ENCODE measurements at regions not wholly inside any gene's neighbourhood (a gene's known extent, or its start where the extent isn't known, plus 50 kb on each side); places are given as distances from the start of the nearest gene placed in this dataset.

GRCh38 chr2:204445149-204445548 is 100.1 kb upstream of the PARD3B start:
- Histone ChIP-seq H3K36me3 (no peaks in the 10 kb centered on the region), H3K4me1 (no peaks in the 10 kb centered on the region), H3K27me3 (no peaks in the 10 kb centered on the region), H3K4me3 (no peak overlapping the region), H3K9me3 (replicated peaks) (peaks cover 9% of the 10 kb centered on the region; the same call in 1 of the 2 replicates), H3K27ac (no peak overlapping the region)
- no peak for DNase-seq

- H3K9me3 ChIP-seq (replicated peaks), result peaks cover 7% of the 10 kb centered on the region; the same call in 1 of the 2 replicates
- DNase-seq, result no peak
- no peak overlapping the region for H3K27ac ChIP-seq
- H3K4me1 ChIP-seq, result peaks cover 7% of the 10 kb centered on the region
- no peaks in the 10 kb centered on the region for H3K27me3 ChIP-seq
- H3K4me3 ChIP-seq, result no peak overlapping the region
- H3K36me3 ChIP-seq, result no peaks in the 10 kb centered on the region
Measured at GRCh38 chr2:204447722-204448121, 97.6 kb upstream of the PARD3B start.

- no peak for DNase-seq
- H3K4me3 ChIP-seq, result no peak overlapping the region
- H3K9me3 ChIP-seq (replicated peaks), result peaks cover 4% of the 10 kb centered on the region; the same call in 1 of the 2 replicates
Measured at GRCh38 chr2:204449977-204450376, 95.3 kb upstream of the PARD3B start.

DNA sequence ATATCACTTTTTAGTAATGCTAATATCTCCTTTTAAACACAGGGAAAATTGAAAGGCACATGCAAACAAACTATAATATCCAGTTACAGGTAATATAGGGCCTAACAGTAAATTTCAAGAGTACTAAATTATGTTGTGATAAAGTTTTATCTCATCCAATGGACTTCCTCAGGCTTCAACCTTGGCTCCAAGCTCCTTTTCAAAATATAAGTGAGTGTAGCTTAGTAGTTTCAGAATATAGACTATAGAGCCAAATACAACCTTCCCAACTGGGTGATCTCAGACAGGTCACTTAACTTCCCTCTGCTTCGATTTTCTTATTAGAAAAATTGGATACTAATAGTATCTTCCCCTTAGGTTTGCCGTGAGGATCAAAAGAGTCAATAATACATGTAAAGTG is 93.5 kb upstream of the PARD3B start:
- Histone ChIP-seq H3K4me1 (peaks cover 19% of the 10 kb centered on the region), H3K27ac (no peak overlapping the region), H3K27me3 (no peaks in the 10 kb centered on the region), H3K36me3 (no peaks in the 10 kb centered on the region), H3K9me3 (replicated peaks) (no peaks in the 10 kb centered on the region), H3K4me3 (no peak overlapping the region)
- no peak for DNase-seq

More at GRCh38 chr2:204449977-204450376, 95.3 kb upstream of the PARD3B start:
- no peak overlapping the region for H3K27ac ChIP-seq
- no peaks in the 10 kb centered on the region for H3K27me3 ChIP-seq
- H3K36me3 ChIP-seq, result no peaks in the 10 kb centered on the region
- peaks cover 19% of the 10 kb centered on the region for H3K4me1 ChIP-seq

DNA sequence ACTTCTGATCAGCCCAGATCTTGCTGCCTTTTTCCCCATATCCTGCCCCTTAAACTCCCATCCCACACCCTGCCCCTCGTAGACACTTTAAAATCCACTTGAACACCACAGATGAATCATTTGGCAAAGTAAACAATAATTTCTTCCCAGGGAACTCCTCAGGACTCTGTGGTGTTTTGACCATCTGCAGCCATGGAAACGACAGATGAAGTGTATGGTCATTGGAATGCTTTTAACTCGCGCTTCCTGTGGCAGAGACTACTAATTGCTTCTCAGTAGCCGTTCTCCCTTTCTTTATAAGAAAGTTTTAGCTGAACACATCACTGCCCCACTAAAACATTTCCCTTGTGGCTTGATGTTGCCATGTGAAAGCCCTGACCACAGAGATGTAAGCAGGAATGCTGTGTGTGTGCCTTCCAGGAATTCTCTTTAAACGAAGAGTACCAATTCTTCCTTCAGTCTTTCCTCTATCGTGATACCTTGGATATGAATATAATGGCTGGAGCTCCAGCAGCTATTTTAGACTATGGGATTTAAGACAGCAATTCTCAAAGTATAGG is 92.7 kb upstream of the PARD3B start:
- peaks cover 19% of the 10 kb centered on the region for H3K4me1 ChIP-seq
- H3K27me3 ChIP-seq, result no peaks in the 10 kb centered on the region
- H3K4me3 ChIP-seq, result peak overlapping the region; percentile 4; the same call in 1 of the 2 replicates
- DNase-seq, result peak; percentile 66
- H3K36me3 ChIP-seq, result no peaks in the 10 kb centered on the region
- no peaks in the 10 kb centered on the region for H3K9me3 ChIP-seq (replicated peaks)
- H3K27ac ChIP-seq, result peak overlapping the region; percentile 29; the same call in 1 of the 2 replicates

GRCh38 chr2:204453730-204454167 is 91.5 kb upstream of the PARD3B start:
- Histone ChIP-seq H3K9me3 (replicated peaks) (no peaks in the 10 kb centered on the region), H3K4me1 (peaks cover 19% of the 10 kb centered on the region), H3K4me3 (peak overlapping the region; percentile 35), H3K36me3 (no peaks in the 10 kb centered on the region), H3K27ac (peak overlapping the region; percentile 31; the same call in 1 of the 2 replicates), H3K27me3 (no peaks in the 10 kb centered on the region)
- DNase-seq, result peak; percentile 69 to 74

DNA sequence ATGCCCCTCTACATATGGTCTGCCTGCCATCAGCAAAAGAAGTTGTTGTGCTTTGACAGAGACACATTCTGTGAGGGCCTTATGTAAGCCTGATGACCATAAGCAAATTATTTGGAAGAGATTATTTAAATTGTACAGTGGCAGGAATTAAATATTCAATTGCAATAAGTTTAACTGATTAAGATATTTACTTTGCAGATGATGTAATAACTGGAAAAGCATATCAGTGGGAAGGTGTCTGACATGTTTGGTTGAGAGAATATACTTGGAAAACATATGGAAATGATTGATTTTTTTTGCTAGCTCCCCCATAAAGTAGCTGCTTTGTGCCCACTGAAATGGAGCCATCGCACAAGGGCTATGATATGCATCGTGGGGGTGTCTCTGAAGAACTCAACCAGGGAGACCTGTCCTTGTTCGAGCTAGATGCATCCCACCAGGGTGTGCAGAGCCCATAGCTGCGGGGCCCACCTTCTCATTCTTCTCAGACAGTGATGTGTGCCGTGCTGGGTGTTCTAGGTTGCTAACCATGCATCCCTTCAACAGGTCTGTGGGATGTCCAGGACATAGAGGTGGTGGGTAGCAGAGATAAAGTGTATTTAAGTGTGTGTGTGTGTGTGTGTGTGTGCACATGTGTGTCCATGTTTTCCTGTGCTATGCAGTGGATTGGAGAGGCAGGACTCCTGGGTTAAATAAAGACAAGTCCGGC is 90.4 kb upstream of the PARD3B start:
- Histone ChIP-seq H3K27ac (no peak overlapping the region; the same call in 1 of the 2 replicates), H3K4me1 (peaks cover 19% of the 10 kb centered on the region)

DNA sequence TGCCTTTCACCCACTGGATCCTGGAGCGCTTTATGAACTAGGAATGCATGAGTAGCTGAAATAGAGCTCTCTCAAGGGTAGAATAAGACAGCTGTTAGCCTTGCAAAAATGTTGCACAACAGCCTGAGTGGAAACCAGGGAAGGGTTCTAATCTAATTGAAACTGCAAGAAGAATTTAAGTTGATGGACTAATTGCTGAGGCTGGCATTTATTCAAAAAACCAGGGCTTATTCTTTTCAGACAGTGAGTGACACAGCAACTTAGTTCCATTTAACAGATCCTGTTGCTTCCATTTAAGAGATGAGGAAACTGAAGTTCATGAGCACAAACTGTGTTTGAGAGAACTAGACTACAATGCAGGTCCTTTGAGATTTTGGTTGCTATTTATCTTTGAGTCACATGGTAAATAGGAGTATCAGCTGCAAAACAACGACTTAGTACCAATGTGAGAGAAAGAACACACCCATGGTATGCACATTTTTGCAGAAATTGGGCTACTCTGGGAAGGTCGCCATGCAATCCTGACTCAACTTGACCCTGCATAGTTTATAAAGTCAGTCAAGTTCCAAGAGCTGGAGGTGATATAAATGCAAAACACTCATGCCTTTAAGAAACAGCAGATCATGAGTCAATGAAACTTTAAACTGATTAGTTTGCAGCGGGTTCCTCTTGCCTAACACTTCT is 76.4 kb upstream of the PARD3B start:
- H3K9me3 ChIP-seq (replicated peaks), result no peaks in the 10 kb centered on the region; the same call in 1 of the 2 replicates
- no peak overlapping the region for H3K4me3 ChIP-seq
- H3K4me1 ChIP-seq, result no peaks in the 10 kb centered on the region
- no peaks in the 10 kb centered on the region for H3K36me3 ChIP-seq
- H3K27me3 ChIP-seq, result no peaks in the 10 kb centered on the region
- no peak for DNase-seq
- no peak overlapping the region for H3K27ac ChIP-seq

More for the DNA sequence above, 90.4 kb upstream of the PARD3B start:
- Histone ChIP-seq H3K4me3 (no peak overlapping the region), H3K36me3 (no peaks in the 10 kb centered on the region), H3K27me3 (no peaks in the 10 kb centered on the region), H3K9me3 (replicated peaks) (no peaks in the 10 kb centered on the region)
- DNase-seq, result no peak

DNA sequence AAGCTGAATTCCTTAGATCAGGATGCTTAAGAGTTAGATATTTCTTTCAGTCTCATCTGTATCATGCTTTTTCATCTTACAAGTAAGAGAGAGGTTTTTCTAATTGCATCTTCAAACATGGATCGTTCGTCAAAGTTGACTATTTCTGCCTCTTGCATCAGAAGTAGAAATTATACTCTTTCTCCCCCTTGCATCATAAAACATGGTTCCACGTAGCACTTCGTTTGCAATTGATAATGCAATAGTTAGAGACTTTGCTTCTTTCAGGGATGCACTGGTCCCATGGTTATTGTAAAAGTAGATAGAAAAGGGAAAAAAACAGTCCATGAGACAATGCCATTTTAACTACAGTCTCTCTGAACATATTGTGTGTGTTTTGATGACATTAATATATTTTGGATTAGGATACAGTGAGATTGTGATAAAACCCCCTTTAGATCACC is 75.1 kb upstream of the PARD3B start:
- no peaks in the 10 kb centered on the region for H3K4me1 ChIP-seq
- no peaks in the 10 kb centered on the region; the same call in 1 of the 2 replicates for H3K9me3 ChIP-seq (replicated peaks)
- no peak overlapping the region for H3K4me3 ChIP-seq
- DNase-seq, result no peak
- no peaks in the 10 kb centered on the region for H3K36me3 ChIP-seq
- H3K27me3 ChIP-seq, result no peaks in the 10 kb centered on the region
- H3K27ac ChIP-seq, result no peak overlapping the region

GRCh38 chr2:204470621-204471196 is 74.6 kb upstream of the PARD3B start:
- no peaks in the 10 kb centered on the region for H3K36me3 ChIP-seq
- no peak overlapping the region for H3K27ac ChIP-seq
- H3K27me3 ChIP-seq, result no peaks in the 10 kb centered on the region

DNA sequence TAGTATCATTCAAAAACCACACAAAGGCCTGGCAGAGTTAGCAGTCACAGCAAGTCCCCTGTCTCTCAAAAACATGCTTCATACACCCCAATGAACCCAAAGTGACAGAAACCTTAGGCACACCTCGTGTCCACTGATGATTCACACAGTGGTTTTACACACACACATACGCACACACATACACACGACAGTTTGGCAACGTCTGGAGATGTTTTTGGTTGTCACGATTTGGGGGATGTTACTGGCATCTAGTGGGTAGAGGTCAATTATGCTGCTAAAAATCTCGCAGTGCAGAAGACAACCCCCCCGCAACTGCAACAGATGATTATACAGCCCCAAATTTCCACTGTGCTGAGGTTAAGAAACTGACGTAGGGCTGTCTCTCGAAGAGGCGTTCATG is 72.9 kb upstream of the PARD3B start:
- Histone ChIP-seq H3K9me3 (replicated peaks) (no peaks in the 10 kb centered on the region), H3K27me3 (no peaks in the 10 kb centered on the region), H3K4me3 (no peak overlapping the region), H3K36me3 (no peaks in the 10 kb centered on the region), H3K27ac (no peak overlapping the region), H3K4me1 (no peaks in the 10 kb centered on the region)
- DNase-seq, result no peak

More at GRCh38 chr2:204470621-204471196, 74.6 kb upstream of the PARD3B start:
- Histone ChIP-seq H3K9me3 (replicated peaks) (no peaks in the 10 kb centered on the region), H3K4me1 (no peaks in the 10 kb centered on the region), H3K4me3 (no peak overlapping the region)
- DNase-seq, result no peak

DNA sequence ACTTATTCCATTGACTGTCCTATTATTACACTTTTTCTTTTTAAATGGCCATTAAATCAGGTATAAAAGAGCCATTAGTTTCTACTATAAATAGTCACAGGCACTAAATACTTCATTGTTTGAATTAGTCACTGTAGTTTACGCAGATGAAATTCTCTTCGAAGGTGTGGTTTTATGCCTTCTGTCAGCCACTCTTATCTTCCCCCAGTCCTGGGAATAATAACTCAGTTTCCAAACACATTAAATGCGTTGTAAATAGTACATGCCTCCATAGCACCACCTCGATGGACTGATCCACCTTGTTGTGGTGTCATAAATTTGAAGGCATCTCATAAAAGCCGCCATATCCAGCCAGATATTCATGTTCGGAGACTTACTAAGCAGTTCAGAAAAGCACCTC is 72.1 kb upstream of the PARD3B start:
- Histone ChIP-seq H3K4me3 (no peak overlapping the region), H3K27me3 (no peaks in the 10 kb centered on the region), H3K36me3 (no peaks in the 10 kb centered on the region), H3K9me3 (replicated peaks) (no peaks in the 10 kb centered on the region), H3K4me1 (no peaks in the 10 kb centered on the region), H3K27ac (no peak overlapping the region)
- no peak for DNase-seq

DNA sequence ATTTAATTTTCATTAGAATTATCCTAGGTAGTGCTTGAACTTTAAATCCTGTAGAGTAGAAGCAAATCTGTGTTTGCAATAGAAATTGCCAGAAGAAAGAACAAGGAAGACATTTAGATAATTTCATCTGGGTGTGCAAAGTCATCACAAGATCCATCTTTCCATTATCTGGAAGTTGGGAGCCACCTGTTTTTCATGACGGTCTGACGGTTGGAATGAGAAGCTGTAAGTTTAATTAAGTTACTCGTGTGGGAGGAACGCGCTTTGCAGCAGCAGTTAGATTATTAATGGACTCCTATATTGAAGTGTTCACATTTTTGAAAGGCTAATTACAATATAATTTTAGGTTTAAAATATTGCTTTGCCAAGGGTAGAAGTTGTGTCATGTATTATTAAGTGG is 69.9 kb upstream of the PARD3B start:
- H3K27ac ChIP-seq, result no peak overlapping the region
- no peaks in the 10 kb centered on the region for H3K4me1 ChIP-seq
- H3K9me3 ChIP-seq (replicated peaks), result 0 out of 2 replicates have a peak, but pooled peaks cover under 1% of the 10 kb centered on the region
- no peaks in the 10 kb centered on the region for H3K27me3 ChIP-seq
- no peaks in the 10 kb centered on the region for H3K36me3 ChIP-seq
- no peak overlapping the region for H3K4me3 ChIP-seq
- no peak for DNase-seq

DNA sequence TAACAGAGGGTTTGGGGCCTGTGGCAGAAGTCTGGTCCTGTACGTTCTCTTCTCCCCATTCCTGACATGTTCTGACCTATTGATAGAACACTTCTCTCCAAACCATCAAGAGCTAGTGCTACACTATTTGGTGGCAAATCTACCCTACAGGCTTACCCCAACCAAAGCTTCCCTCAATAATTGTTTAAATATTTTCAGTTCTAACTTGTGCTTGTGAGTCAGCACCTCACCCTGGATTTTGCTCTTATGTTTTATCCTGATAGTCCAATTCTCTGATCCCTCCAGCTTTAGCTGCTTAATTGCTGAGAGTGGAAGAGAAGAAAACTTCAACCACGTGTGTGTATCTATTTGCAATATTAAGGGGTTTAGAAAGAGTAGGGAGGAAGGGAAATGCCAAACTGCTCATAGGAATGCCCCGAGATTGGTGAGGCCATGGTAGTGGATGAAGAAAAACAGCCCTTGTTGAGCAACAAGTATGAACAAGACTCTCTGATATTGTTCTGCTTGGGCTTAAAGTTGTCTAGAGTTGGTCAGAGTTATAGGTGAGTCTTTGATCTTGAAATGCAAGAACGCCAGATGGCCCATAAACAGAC is 67.8 kb upstream of the PARD3B start:
- 0 out of 2 replicates have a peak, but pooled peaks cover 4% of the 10 kb centered on the region for H3K9me3 ChIP-seq (replicated peaks)
- no peaks in the 10 kb centered on the region for H3K36me3 ChIP-seq
- no peak overlapping the region for H3K4me3 ChIP-seq
- H3K27ac ChIP-seq, result no peak overlapping the region
- no peak for DNase-seq
- no peaks in the 10 kb centered on the region for H3K27me3 ChIP-seq
- no peaks in the 10 kb centered on the region for H3K4me1 ChIP-seq

Measured in SJCRH30 (cell line).